Activated CD8-positive, alpha-beta memory T cell treated with anti-CD3 and anti-CD28 coated beads for 36 hours (primary cell): ENCODE measurements at regions not wholly inside any gene's neighbourhood (a gene's known extent, or its start where the extent isn't known, plus 50 kb on each side); places are given as distances from the start of the nearest gene placed in this dataset.

Experiments
- CTCF ChIA-PET: fragments of 350-600 bp; sonication (Branson Sonifier 250); formaldehyde crosslinking; loops from one replicate; lab custom pipeline; 2021; ENCODE audit warnings: antibody characterized with exemption; lab: Charles Lee
- POLR2A ChIA-PET: fragments of 350-600 bp; sonication (Branson Sonifier 250); formaldehyde crosslinking; loops from one replicate; lab custom pipeline; 2021; ENCODE audit warnings: antibody characterized with exemption; lab: Charles Lee

GRCh38 chr22:49325531-49326395 lies 501.9 kb downstream of the BRD1 start:
- POLR2A ChIA-PET, result no interaction called here
- CTCF ChIA-PET, result no interaction called here

GRCh38 chr22:49324527-49325491 lies 502.9 kb downstream of the BRD1 start:
- CTCF ChIA-PET, result no interaction called here

GRCh38 chr22:49323751-49324415 lies 503.8 kb downstream of the BRD1 start:
- POLR2A ChIA-PET, result no interaction called here
- CTCF ChIA-PET, result no interaction called here

More at GRCh38 chr22:49324527-49325491, 502.9 kb downstream of the BRD1 start:
- POLR2A ChIA-PET, result no interaction called here

- CTCF ChIA-PET, result no interaction called here
- POLR2A ChIA-PET, result no interaction called here
Observed at GRCh38 chr22:49322861-49323622, 504.6 kb downstream of the BRD1 start.

GRCh38 chr22:49322231-49322630 lies 505.4 kb downstream of the BRD1 start:
- POLR2A ChIA-PET, result no interaction called here
- CTCF ChIA-PET, result no interaction called here

GRCh38 chr22:49321477-49322055 lies 506.1 kb downstream of the BRD1 start:
- ChIA-PET POLR2A (no interaction called here), CTCF (no interaction called here)

GRCh38 chr22:49320714-49321476 lies 506.8 kb downstream of the BRD1 start:
- CTCF ChIA-PET, result no interaction called here
- POLR2A ChIA-PET, result no interaction called here

- ChIA-PET POLR2A (no interaction called here), CTCF (no interaction called here)
Observed at GRCh38 chr22:49317369-49317768, 510.3 kb downstream of the BRD1 start.

GRCh38 chr22:49312601-49313000 lies 515.1 kb downstream of the BRD1 start:
- CTCF ChIA-PET, result no interaction called here

GRCh38 chr22:49310354-49310753 lies 517.3 kb downstream of the BRD1 start:
- ChIA-PET POLR2A (no interaction called here), CTCF (interaction anchor here (0.6 kb wide), 1 partner anchor 1356 kb away, joined by 3 read pairs; no protein-coding TSS in a partner anchor)

More at GRCh38 chr22:49312601-49313000, 515.1 kb downstream of the BRD1 start:
- POLR2A ChIA-PET, result no interaction called here

GRCh38 chr22:49308300-49308699 lies 519.4 kb downstream of the BRD1 start:
- ChIA-PET POLR2A (no interaction called here), CTCF (no interaction called here)

- CTCF ChIA-PET, result no interaction called here
- POLR2A ChIA-PET, result no interaction called here
Observed at GRCh38 chr22:49307870-49308269, 519.8 kb downstream of the BRD1 start.

- ChIA-PET CTCF (no interaction called here), POLR2A (no interaction called here)
Observed at GRCh38 chr22:49307481-49307830, 520.2 kb downstream of the BRD1 start.

- POLR2A ChIA-PET, result no interaction called here
- CTCF ChIA-PET, result no interaction called here
Observed at GRCh38 chr22:49306632-49307480, 520.8 kb downstream of the BRD1 start.

- ChIA-PET POLR2A (no interaction called here), CTCF (interaction anchor here (1.2 to 2.2 kb wide), 2 partner anchors 256 to 259 kb away, joined by 4 to 10 read pairs; no protein-coding TSS in a partner anchor)
Observed at GRCh38 chr22:49305966-49306631, 521.6 kb downstream of the BRD1 start.

GRCh38 chr22:49305214-49305965 lies 522.3 kb downstream of the BRD1 start:
- ChIA-PET POLR2A (no interaction called here), CTCF (interaction anchor here (0.6 to 2.2 kb wide), 6 partner anchors 9 to 357 kb away, joined by 3 to 10 read pairs (median 4); no protein-coding TSS in a partner anchor)
